ENCODE measurements at regions not wholly inside any gene's neighbourhood (a gene's known extent, or its start where the extent isn't known, plus 50 kb on each side); places are given as distances from the start of the nearest gene placed in this dataset.
A peak's percentile ranks its signal among the peaks of the same experiment; 100 is the strongest.

- DNase-seq (ENCODE audit: low read depth, low spot score) (peak; percentile 5), FAIRE-seq (no peak), ATAC-seq (peak; percentile 87)
- POLR2A ChIA-PET, result no interaction called here
- Histone ChIP-seq H3K4me2 (ENCODE audit: control insufficient read depth, insufficient read depth) (peak overlapping the region; percentile 33; the same call in 1 of the 2 replicates), H3K27me3 (replicated peaks in 1 of 2; ENCODE audit: control insufficient read depth in 2 of 2, insufficient read depth in 2 of 2, low read length in 1 of 2) (no peaks in the 10 kb centered on the region), H3K9ac (ENCODE audit: control insufficient read depth, insufficient read depth, low read length) (no peak overlapping the region), H3K36me3 (ENCODE audit: control insufficient read depth in 2 of 2, insufficient read depth in 2 of 2, low read length in 1 of 2) (no peaks in the 10 kb centered on the region), H3K9me3 (replicated peaks; ENCODE audit: control insufficient read depth, insufficient read depth, low read length) (peaks cover 7% of the 10 kb centered on the region; the same call in 2 of the 3 replicates), H3K79me2 (ENCODE audit: control insufficient read depth, insufficient read depth, low read length) (no peaks in the 10 kb centered on the region), H3K27ac (ENCODE audit: control insufficient read depth, insufficient read depth) (no peak overlapping the region), H4K20me1 (ENCODE audit: control insufficient read depth, insufficient read depth) (no peaks in the 10 kb centered on the region), H3K4me1 (ENCODE audit: control insufficient read depth, insufficient read depth, low read length) (peaks cover 4% of the 10 kb centered on the region; the same call in 1 of the 2 replicates), H3K4me3 (no peak overlapping the region), H2AFZ (ENCODE audit: control insufficient read depth, low read depth, low read length) (no peak overlapping the region)
- WGBS (ENCODE audit: insufficient coverage, insufficient replicate concordance, low lambda C conversion rate, missing lambda C conversion rate), result 10% methylated on average over 34 of the region's 34 CpGs
- in situ Hi-C loops (cut with MboI) (no loop called here), intact Hi-C loops (cut with micrococcal nuclease; ENCODE audit: unreplicated experiment) (no loop called here)
- RAD21 ChIA-PET (ENCODE audit: unreplicated experiment), result no interaction called here
- no peak for TF ChIP-seq ZZZ3 (IDR thresholded peaks at IDR 0.05; ENCODE audit: control insufficient read depth, insufficient read length, low read depth)
- peak; percentile 38; the same call in 1 of the 2 replicates for TF ChIP-seq NBN (IDR thresholded peaks at IDR 0.05)
- TF ChIP-seq EGR1 (IDR thresholded peaks at IDR 0.05; ENCODE audit: borderline replicate concordance in 1 of 2, low read depth in 2 of 2, low read length in 2 of 2), result peak in 1 of 2 experiments; percentile 43; a peak in 2 of 3 replicates
- TF ChIP-seq RAD21 (IDR thresholded peaks at IDR 0.05; ENCODE audit: insufficient read depth, low read depth, low read length), result no peak
- 0 out of 2 replicates have a peak, but pooled peaks have one; percentile 17 for TF ChIP-seq ZNF217 (IDR thresholded peaks at IDR 0.05)
- peak; percentile 42; the same call in 1 of the 2 replicates for TF ChIP-seq RELB (IDR thresholded peaks at IDR 0.05; ENCODE audit: low read depth)
- no peak for TF ChIP-seq MLLT1 (IDR thresholded peaks at IDR 0.05)
- no peak for TF ChIP-seq POU2F2 (IDR thresholded peaks at IDR 0.05; ENCODE audit: borderline replicate concordance, low read depth, low read length)
- peak; percentile 66 to 75 for TF ChIP-seq IKZF2 (IDR thresholded peaks at IDR 0.05)
- peak; percentile 44; the same call in 1 of the 2 replicates for TF ChIP-seq DPF2 (IDR thresholded peaks at IDR 0.05)
- peak; percentile 83 to 88 for TF ChIP-seq BHLHE40 (IDR thresholded peaks at IDR 0.05; ENCODE audit: borderline replicate concordance in 1 of 2, low read depth in 2 of 2, low read length in 1 of 2)
- no peak for TF ChIP-seq HDGF (IDR thresholded peaks at IDR 0.05)
- no peak for TF ChIP-seq SMAD5 (IDR thresholded peaks at IDR 0.05; ENCODE audit: low read depth)
- TF ChIP-seq MTA2 (IDR thresholded peaks at IDR 0.05; ENCODE audit: low read depth), result peak; percentile 70
- peak; percentile 38 for TF ChIP-seq MEF2B (IDR thresholded peaks at IDR 0.05; ENCODE audit: partially characterized antibody, poor library complexity, severe bottlenecking)
- no peak for TF ChIP-seq BMI1 (IDR thresholded peaks at IDR 0.05; ENCODE audit: borderline replicate concordance)
- 0 out of 2 replicates have a peak, but pooled peaks have one; percentile 28 for TF ChIP-seq ATF7 (IDR thresholded peaks at IDR 0.05; ENCODE audit: low read depth)
- peak; percentile 80 for TF ChIP-seq IKZF1 (conservative IDR thresholded peaks at IDR 0.05)
- CTCF ChIA-PET, result no interaction called here
- BruUV-seq (replicated peaks), result no TSS peak
- SMC1A ChIA-PET (ENCODE audit: uncharacterized antibody, unreplicated experiment), result interaction anchor here (1.2 kb wide), 1 partner anchor 76 kb away, joined by 4 read pairs; no protein-coding TSS in a partner anchor
Observed at GRCh38 chr12:124646385-124647230, 79.2 kb upstream of the NCOR2 start.
